NCI-H345 treated with DMSO at 0.1 percent for 48 hours (cell line): ENCODE measurements at regions not wholly inside any gene's neighbourhood (a gene's known extent, or its start where the extent isn't known, plus 50 kb on each side); places are given as distances from the start of the nearest gene placed in this dataset.

Source experiments
- DNase-seq: peaks from one replicate; lab custom pipeline; 2025; ENCODE audit not compliant: unreplicated experiment; lab: John Stamatoyannopoulos, UW

DNA sequence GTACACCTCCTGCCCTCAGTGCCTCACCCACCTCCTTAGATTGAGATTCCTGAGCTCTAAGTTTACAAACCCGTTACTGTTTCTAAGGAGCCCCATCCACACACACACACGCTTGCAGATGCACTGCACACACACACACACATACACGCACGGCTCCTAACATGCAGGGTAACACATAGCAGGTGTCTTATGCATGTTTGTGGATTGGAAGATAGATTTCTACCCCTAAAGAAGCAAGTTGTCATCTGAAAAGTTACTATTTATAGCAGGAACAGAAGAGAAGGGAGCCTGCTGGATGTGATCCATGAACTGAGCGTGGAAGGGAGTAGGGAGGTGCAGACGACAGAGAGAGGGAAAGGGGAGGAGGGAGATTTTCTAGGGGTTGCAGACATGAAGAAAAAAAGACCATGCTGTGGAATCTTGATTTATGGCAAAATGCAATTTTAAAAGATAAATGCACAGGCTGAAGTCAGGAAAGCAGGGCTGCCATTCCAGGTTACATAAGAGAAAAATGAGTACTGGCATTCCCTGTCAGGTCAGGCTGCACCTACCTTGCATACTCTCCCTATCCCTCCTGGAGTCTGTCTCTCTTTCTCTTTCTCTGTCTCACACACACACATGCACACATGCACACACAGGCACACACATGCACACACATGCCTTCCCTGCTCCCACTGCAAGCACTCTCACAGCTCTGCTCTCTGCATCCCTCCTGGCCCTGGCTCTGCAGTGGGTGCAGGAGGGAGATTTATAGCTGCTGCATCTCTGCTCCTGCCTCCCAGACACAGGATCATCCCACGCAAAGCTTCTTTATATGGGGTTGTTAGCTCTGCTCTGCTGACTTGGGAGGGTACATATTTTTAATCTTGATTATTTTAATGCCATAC is 192.6 kb upstream of the MYT1L start:
- DNase-seq: no peak

DNA sequence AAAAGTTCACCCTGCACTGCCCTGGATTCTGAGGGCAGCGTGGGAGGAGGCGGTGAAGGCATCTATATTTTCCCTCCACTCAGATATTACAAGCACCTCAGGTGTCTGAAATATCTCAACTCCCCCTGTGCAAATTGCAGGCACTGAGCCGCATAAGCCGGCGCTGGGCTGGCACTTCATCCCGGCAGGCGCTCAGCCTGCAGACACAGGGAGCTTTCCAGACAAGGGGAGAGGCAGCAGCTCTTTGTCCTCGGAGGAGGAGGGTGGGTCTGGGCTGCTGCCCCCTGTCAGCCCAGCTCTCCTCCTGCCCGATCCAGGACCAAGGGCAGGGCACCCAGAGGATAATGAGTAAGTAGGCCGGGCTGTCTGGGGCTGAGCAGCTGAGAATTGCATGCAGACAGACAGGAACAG is 189.3 kb upstream of the MYT1L start:
- no peak for DNase-seq

DNA sequence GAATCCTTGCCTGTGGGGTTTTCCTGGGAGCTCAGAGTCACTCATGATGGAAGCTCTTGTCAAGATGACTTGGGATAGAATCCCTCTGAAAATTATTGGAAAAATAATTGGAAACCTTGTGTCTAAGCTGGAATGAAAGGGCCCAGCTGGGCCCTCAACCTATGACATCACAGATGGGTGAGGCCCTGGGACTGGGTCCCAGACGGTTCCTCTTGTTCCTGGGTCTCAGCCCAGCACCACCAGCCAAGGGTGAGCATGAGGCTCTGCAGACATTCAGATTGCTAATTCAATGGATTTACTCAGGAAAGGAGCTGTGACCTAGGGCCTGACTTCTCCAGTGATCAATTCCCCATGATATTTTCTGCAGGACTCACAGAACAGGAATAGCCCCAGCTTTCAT is 188.3 kb upstream of the MYT1L start:
- DNase-seq: no peak

DNA sequence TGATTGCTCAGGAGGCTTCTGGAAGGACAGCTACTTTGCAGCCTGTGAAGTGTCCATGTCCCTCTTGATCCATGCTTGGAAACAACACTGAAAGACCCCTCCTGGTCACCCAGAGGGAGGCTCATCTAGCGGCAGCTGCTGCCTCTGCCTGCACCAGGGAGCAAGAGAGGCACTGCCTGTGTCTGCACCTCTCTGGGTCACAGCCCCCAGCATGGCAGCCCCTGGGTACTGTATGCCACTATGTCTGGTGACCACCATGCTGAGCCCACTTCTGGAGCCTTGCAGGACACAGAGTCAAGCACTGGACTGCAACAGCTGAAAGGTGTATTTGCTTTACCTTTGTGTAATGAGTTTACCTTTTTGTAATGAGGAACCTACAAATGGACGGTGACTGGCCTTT is 186.3 kb upstream of the MYT1L start:
- no peak for DNase-seq

DNA sequence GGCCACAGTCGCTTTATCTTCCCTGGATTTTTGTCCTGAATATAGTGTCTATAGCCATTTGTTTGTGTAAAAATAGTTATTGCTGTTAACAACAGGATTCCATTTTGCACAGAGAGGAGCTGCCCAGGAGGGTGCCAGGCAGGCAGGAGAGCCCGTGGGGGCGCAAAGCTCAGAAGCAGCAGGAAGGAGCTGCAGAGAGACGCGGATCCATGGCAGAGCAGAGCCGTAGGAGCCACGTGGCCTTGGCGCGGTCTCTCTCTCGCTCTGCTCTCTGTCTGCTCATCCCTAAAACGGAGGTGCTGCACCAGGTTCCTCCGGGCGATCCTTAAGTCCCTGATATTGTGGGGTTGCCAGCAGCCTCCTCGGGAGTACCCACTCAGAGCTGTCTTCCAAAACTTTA is 185.3 kb upstream of the MYT1L start:
- no peak for DNase-seq

DNA sequence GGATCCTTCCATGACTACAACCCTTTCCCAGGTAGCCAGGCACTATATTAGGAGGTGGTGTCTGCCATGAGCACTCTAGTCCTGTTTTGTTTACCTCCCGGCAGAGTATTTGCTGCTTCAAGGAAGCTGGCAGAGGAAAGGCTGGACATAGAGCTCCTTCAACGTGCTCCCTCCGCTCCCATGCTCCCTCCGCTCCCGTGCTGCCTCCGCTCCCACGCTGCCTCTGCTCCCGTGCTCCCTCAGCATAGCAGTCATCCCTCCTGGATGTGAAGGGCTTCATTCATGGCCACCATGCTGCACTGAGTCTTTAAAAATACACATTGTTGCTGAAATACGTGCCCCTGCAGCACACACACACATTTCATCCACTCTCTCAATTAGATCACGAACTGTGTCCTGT is 181.9 kb upstream of the MYT1L start:
- DNase-seq: no peak

DNA sequence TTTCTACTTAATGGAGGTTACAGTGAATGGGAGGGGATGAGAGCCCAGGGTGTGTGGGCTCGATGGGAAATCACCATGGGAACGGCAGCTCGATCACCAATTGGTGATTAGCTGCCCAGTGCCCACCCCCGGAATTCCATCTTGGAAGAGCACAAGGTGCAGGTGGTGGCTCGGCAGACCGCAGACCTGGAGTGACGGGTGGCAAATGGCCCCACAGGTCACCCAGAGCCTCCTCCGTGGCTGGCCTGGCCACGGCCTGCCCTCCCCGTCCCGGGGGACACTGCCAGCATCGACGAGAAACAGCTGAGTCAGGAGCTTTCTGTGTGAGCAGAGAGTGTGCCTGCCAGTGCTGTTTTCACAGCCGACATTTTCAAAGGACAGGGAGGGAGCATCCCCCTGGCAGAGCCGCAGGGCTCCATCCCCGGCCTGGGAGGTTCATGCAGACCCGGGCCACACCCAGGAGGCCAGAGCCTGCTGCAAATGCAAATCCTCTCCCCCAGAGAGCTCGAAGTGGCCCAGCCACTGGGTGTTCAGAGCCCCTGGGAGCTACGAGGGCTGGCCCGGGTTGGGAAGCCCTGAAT is 176.4 kb upstream of the MYT1L start:
- no peak for DNase-seq

DNA sequence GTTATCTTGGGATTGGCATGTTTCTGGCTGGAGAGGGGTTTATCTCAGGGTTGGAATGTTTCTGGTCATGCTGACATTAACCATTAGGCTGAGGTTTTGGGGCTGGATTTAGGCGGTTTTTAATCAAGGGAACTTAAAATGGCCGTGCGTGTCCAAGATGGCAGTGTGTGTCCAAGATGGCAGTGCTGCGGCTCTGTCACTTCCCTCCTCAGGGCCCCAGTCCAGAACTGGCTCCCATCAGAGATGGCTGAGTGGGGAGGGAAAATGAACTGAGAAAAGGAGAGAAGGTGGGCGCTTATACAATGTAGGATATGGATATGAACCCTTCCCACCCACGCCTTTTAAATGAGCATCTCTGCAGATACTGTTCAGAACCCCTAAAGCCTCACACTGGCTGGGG is 175.5 kb upstream of the MYT1L start:
- no peak for DNase-seq

DNA sequence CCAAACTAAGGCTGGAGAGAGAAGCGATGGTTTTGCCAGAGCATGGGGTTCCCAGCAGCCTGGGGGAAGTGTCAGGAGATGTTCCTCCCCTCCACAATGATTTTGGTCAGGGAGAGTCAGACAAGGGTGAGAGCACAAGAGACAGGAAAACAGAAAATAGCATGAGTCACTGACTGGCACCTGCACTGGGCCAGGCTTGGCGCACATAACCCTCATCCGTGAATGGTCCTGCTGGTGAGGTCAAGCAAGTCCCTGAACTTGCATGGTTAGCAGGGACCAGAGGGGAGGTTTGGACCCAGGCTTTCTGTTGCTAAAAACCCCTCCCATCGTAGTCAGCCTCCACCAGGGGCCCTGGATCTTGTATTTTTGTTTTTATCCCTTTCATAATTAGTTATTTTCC is 174.5 kb upstream of the MYT1L start:
- DNase-seq: no peak

DNA sequence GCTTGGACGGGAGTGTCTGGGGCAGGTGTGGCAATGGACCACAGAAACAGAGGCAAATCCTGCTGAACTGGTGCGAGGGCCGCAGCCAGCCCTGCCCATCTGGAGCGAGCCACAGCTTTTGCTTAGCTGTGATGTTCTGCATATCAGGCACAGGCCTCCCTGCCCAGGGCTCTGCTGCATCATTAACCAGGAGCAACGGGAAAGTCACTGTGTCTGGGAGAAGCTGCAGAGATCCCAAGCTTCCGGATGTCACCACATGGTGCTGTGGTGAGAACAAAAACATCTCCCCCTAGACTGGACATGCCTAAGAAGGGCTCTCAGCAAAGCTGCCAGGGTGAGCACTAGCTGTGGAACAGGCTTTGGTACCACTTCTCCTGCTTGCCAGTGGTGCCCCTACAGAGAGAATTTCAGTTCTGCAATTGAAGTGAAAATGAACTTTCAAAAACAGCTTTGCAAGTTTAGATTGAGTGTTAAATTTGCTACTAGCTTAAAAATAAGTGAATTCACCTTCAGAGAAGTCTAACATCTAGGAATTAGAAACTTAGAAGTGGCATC is 172.9 kb upstream of the MYT1L start:
- DNase-seq: no peak

DNA sequence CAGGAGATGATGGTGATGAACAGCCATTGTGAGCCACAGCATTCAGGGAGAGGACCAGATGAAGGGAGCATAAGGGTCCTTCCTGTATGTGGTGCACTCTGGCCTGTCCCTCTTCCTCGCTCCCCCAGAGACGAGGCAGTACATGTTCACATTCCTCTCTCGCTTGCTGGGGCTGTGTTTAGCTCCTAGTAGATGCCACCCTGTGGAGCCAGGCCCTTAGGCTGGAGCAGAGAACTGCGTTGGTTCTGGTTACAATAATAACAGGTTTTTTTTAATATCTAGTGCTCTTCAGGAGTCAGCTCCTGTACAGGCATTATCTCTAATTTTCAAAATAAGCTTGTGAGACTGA is 171.1 kb upstream of the MYT1L start:
- DNase-seq: no peak

DNA sequence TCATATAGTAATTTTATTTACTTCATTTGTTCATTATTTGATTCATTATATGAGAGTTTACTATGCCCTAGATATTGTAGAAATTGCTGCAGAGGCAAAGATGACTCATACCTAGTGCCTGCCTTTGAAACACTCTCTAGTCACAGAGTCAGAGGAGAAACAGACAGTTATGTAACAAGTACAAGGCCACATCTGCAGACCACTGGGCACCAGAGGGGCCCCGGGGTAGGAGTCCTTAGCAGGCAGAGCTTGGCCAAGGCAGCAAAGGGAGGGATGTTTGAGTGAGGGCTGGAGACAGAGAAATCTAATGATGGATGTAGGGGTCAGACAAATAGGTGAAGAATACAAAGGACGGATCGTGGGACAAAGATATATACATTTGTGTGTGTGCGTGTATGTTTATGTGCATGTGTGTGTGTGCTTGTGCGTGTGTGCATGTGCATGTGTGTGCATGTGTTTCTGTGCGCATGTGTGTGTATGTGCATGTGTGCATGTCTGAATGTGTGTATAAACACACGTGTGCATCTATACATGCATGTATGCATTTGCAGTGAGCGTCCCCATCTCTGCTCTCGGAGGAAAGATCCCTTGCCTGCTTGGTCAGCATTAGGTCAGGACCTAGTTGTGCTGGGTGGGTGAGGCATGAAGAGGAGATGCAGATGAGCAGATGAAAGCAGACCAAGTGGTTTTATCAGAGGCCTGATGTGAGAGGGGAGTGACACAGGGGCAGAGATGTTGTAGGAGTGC is 170.6 kb upstream of the MYT1L start:
- DNase-seq: no peak

DNA sequence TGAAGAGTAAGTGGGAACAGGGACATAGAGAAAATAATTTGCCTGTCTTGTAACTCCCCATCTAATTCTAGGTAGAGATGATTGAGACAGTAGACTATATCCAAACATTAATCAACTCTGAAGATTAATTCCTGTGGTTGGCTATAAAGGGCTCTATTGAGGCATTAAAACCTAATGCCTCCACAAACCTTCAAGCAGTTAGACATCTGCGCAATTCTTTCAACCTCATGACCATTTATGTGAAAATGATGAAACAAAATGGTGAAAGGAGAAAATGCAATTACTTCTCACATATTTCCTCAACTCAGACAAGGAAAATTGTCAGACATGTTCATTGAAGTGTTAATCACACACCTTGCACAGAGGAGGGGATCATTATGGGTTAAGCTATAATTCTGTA is 164.5 kb upstream of the MYT1L start:
- DNase-seq: no peak

DNA sequence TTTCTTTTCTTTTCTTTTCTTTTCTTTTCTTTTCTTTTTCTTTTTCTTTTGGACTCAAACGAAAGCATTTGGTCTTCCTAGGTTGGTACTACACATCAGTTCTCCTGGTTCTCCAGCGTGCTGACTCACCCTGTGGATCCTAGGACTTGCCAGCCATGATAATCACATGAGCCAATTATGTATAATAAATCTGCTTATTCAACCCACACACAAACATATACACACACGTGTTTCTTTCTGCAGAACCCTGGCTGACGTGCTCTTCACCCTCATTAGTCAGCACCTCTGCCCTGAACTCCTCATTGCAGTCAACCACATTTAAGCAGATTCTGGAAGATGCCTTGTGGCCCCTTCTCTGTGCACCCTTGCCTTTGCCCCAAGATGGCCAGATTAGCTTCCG is 162.4 kb upstream of the MYT1L start:
- no peak for DNase-seq

DNA sequence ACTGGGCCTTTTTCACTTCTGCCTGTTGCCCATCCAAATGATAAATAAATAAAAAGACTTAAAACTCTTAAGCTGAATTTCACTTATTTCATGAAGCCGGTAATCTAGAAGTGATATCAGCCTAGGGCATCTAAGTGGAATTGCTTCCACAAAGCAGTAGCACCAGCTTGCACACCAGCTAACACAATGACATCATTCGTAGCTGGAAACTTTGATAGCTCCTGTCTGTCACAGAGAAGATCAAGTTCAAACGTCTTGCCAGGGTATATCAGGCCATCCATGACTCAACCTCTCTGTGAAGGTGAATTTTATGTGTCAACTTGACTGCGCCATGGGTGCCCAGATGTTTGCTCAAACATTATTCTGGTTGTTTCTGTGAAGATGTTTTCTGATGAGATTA is 161.7 kb upstream of the MYT1L start:
- DNase-seq: no peak

DNA sequence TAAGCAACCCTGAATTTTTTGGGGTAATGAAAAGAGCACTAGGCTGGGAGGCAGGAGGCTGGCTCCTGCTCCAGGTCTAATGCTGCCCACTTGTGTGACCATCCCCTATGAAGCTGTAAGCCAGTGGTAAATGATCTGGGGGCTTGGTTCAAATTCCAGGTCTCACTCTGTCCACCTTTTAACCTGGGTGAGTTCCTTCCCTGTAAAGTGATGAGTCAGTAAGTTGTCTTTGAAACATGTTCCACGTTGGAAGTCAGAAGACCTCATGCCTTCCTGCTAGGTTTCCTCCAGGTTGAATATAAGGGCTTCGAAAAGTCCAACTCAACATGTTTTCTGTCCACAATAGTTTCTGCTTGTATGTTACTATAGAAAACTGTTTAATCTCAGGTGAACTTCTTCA is 160.9 kb upstream of the MYT1L start:
- DNase-seq: no peak

DNA sequence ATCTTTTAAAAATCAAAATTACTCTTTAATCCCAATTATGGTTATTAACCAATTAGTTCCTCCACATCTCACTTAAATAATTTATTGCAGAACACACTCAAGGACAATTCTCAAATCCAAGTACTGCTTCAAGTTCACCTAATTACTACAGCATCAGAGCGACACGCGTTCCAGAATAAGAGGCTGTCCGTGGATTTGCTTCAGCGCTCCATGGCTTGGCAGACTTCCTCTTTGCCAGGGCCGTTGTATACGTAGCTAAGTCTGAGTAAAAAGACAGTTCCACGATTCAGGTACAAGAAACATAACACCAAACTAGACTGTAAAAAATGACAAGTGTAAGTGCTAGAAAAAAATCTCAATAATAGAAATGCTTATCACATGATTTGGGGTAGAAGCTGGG is 153.2 kb upstream of the MYT1L start:
- peak; percentile 85 for DNase-seq

DNA sequence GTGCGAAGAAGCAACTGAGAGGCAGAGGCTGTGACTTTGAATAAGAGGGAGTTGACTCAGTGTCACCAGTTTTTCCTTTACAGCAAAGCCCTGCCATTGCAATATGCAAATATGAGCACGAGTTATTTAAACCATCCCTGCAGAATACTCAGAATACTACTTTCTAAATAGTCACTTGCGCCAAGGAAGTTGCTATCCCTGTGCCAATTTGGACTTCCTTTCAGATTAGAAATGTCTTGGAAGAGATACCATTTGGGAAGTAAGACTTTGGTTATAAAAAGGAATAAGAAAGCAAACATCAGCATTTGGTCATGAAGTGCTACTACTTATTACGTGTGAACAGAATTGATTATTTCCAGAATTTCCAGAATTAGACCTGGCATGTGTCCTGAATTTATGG is 151.8 kb upstream of the MYT1L start:
- no peak for DNase-seq

DNA sequence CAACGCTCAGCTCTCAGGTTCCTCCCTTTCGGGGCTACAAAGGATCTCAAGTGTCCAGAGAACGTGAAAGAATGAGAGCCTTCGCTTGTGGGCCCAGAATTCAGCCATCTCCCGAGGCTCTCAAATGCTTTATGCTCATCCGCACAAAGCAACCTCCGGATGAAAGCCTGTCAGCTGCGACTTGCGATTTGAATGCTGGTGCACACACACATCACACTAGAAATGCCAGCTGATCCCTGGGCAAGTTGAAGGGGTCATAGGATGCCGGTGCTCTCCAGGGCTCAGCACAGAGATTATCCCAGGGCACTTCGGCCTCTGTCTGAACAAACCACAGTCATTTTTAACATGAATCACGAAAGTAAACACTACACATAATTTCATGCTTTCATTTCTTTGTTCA is 141.8 kb upstream of the MYT1L start:
- no peak for DNase-seq

DNA sequence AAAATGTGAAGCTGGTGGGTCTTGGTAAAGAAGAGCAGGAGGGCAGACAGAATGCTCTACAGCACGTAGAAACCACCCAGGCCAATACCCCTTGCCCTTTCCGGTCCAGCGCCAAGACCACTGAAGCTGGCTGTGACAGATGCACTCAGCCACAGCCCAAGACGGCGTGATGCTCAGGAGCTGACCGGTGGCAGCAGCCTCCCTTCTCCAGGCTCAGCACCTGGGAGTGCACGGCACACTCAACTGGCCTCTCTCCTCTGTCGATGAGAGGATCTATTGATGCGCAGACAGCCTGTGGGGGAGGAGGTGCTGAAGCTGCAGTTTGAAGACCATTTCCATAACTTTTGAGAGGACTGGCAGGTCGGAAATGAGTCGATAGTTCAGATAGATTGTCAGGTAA is 141.0 kb upstream of the MYT1L start:
- DNase-seq: no peak

DNA sequence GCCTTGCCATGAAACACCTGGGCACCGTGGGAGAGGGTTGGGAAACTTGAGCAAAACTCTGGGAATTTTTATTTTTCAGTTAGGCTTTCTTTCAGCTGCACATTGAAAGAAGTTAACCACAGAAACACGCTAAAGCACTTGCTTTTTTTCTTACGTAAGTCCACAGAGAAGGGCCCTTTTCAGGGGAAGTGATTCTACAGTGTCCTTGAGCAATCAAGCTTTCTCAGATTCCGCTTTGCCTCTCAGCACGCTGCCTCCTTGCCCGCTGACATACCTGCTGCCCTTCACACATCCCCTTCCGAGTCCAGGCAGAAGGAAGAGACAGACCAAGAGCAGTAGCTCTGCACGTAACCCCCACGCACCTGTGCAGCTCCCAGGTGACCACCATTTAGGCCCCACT is 135.5 kb upstream of the MYT1L start:
- no peak for DNase-seq

DNA sequence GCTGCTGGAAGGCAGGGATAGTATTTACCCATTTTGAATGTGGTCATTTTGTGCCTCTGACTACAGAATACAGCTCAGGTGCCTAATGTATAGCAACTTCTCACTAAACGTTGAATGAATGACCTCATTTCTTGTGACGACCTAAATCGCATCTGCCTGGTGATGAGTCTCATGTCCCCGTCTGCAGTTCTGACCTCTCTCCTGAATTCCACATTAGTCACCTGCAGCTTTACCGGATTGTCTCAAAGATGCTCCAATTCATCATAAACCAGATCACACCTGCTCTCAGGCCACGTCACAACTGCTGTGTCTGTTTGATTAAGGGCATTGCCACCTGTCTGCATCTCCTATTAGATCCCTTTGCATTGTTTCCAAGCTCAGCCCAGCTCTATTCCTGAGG is 133.6 kb upstream of the MYT1L start:
- DNase-seq: peak; percentile 90
